ENCODE measurements at regions not wholly inside any gene's neighbourhood (a gene's known extent, or its start where the extent isn't known, plus 50 kb on each side); places are given as distances from the start of the nearest gene placed in this dataset.

DNA sequence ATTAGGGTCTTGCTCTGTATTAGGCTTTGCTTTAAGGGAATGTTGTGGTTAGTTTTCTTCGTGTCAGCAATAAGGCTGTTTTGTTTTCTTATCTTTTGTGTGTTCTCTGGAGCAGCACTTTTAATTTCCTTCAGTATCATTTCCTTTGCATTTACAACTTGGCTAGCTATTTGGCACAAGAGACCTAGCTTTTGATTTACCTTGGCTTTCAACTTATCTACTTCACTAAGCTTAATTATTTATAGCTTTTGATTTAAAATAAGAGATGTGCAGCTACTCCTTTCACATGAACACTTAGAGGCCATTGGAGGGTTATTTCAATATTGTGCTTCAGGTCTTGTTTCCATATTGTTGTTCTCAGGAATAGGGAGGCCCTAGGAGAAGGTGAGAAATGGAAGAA lies 68.2 kb downstream of the FAT4 start:
- TF ChIP-seq, protein P1, sequence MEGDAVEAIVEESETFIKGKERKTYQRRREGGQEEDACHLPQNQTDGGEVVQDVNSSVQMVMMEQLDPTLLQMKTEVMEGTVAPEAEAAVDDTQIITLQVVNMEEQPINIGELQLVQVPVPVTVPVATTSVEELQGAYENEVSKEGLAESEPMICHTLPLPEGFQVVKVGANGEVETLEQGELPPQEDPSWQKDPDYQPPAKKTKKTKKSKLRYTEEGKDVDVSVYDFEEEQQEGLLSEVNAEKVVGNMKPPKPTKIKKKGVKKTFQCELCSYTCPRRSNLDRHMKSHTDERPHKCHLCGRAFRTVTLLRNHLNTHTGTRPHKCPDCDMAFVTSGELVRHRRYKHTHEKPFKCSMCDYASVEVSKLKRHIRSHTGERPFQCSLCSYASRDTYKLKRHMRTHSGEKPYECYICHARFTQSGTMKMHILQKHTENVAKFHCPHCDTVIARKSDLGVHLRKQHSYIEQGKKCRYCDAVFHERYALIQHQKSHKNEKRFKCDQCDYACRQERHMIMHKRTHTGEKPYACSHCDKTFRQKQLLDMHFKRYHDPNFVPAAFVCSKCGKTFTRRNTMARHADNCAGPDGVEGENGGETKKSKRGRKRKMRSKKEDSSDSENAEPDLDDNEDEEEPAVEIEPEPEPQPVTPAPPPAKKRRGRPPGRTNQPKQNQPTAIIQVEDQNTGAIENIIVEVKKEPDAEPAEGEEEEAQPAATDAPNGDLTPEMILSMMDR (IDR thresholded peaks at IDR 0.05) = no peak
- TF ChIP-seq ZFX (IDR thresholded peaks at IDR 0.05; ENCODE audit: borderline replicate concordance) = no peak

Data from 22Rv1 (cell line).